NCI-H510A (cell line): ENCODE measurements at regions not wholly inside any gene's neighbourhood (a gene's known extent, or its start where the extent isn't known, plus 50 kb on each side); places are given as distances from the start of the nearest gene placed in this dataset.

Source experiments
- DNase-seq: peaks from one replicate; lab custom pipeline; 2025; lab: John Stamatoyannopoulos, UW

- DNase-seq, result no peak
These were observed 186.4 kb upstream of the ZBED5 start for GRCh38 chr11:11044137-11044855.

DNA sequence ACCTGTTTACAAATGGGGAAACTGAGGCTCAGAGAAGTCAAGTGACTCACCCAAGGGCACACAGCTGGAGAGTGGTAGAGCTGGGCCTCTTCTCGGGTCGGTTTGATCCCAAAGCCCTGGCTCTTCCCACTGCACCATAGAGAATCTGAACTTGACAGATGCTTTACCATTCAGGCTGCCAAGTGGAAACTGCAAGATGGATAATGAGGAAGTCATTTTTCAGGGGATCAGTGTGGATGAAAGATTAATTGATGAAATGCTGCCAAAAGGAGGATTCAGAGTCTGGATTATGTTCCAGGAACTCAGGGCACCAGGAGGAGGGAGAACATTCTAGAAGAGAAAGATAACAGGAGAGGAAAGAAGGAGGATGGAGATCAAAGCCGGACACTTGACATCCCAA is 185.9 kb upstream of the ZBED5 start:
- DNase-seq, result no peak

GRCh38 chr11:11039208-11039965 is 181.5 kb upstream of the ZBED5 start:
- DNase-seq, result no peak

- no peak for DNase-seq
These were observed 180.9 kb upstream of the ZBED5 start for GRCh38 chr11:11038782-11039181.

DNA sequence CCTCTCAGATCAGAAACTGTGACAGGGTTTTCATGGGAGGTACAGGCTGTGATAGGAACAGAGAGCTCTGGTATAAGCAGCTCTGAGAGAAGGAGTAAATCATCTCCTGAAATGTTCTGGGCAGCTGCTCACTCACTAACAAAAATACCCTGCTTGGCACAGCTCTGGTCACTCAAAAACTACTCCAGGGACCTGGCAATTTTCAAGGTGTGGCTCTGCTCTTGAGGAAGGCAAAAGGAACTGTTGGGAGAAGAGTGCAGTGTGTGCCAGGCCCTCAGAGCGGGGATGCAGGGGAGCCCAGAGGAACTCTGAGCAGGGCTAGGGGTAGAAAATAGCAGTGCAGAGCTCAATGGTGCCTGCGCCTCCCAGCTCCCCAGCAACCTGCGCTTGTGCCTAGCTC is 180.5 kb upstream of the ZBED5 start:
- no peak for DNase-seq

DNA sequence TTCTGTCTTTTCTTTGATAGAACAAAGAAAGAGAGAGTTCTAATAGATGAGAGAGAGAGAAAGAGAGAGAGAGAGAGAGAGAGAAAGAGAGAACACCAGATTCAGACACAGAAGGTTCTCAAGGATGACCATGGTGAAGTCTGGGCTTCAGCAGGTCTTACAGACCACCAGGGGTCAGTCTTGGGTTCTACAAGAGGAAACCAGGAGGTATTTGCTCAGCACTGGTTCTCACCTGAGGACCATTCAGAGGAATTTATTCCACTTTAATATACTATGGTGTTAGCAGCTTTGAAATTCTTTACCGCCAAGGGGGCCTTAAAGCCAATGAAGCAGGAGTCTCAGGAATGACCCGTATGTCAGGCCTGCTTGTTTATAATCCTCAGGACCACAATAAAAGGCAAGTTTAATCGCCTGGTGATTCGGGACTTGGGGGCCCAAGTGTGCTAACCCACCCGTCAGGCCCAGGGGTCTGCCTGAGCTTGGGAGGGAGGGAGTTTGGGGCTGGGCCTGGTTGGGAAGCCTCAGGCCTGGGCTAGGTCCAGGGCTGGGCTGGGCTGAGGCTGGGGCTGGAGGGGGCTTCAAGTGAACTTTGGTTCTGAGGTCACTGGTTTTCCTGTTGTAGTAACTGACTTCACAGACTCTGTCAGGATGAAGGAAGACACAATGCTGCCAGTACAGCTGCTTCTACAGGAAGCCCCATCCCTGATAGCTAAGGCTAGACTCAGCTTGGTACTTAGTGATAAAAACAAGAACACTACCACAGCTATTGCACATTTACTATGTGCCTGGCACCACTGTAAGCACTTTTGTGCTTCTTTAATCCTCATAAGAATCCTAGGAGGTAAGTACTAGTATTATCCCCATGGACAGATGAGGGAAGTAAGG is 179.2 kb upstream of the ZBED5 start:
- peak; percentile 53 for DNase-seq

GRCh38 chr11:11036185-11036847 is 178.5 kb upstream of the ZBED5 start:
- no peak for DNase-seq

GRCh38 chr11:11035331-11035730 is 177.5 kb upstream of the ZBED5 start:
- DNase-seq, result no peak

DNA sequence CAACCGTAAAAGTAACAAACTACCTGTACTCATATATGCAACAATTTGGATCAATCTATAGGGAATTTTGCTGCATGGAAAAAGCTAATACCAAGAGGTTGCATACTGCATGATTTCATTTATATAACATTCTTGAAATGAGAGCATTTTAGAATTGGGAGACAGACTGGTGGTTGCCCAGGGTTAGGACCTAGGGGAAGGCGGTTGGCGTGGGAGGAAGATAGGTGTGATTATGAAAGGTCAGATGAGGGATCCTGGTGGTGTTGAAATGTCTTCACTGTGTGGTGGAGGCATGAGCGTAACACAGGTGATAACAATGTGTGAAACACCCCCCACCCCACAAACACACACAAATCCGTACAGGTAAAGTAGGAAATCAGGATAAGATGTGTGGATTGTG is 176.6 kb upstream of the ZBED5 start:
- DNase-seq, result no peak

DNA sequence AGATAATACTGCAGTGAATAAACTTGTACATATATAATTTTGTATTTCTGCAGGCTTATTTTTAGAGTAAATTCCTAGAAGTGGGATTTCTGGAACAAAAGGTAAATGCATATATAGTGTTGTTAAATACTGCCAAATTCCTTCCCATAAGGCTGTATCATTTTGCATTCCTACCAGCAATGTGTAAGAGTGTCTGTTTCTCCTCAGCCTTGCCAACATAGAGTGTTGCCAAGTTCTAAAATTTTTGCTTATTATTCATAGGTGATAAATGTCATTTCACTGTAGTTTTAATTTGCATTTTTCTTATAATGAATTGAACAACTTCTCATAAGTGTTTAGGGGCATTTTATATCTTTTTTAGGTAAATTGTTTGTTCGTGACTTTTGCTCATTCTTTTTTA is 174.2 kb upstream of the ZBED5 start:
- DNase-seq, result no peak

DNA sequence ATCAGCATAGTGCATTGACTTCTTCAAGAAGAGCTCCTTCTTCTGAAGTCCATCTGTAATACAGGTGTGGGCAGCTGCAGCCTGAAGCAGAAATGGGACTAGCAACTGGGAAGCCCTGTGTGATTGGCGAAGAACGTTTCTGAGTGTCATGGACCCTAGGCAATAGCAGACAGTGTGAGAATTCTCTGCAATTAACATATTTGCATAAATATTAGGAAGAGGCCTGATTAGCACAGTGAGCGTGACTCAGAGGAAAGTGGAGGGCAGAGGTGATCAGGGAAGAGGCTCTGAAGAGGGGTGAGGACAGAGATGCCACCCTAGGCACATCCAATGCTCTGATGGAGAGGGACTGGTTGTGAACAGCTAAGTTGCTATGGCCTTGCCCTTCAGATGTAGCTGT is 171.2 kb upstream of the ZBED5 start:
- no peak for DNase-seq

DNA sequence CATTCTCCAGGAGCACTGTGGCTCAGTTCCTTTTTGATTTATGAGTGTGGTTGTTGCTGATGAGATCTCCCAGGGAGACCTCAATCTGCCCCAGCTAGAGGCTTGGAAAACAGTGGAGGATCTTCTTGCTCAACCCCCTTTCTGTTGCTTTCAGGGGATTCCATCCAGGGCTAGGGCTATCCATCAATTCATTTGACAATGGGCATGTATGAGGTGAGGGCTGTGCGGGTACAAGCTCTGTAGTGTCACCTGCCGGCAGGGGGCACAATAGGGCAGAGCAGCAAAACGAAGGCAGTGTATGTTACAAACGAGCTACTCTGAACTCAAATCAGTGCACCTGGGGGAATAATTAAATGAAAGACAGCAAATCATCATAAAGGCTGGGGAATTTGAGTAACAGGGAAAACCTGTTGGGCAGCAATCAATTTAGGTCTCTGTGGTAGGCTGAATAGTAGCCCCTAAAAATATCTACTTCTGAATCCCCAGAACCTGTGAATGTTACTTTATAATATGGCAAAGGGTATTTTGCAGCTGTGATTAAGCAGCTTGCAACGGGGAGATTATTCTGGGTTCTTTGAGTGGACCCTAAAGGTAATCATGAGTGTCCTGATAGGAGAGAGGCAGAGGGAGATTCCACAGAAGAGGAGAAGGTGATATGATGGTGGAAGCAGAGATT is 170.3 kb upstream of the ZBED5 start:
- no peak for DNase-seq

DNA sequence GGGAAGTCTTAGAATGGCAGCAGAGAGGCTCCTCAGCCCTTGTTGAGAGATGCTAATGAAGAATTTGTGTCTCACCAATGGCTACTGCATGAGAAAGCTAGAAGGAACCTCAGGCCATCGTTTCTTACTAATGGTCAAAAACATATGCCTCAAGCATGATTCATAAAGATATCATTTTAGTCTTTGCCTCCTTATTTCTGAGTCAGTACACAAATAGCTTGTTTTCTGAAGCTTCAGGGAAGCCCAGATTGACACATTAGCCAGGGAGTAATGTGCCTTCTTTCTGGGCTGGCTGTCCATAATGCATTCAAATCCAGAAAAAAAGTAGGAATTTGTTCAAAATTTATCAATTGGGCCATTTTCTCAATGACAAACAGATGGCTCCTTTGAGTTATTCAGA is 169.4 kb upstream of the ZBED5 start:
- no peak for DNase-seq

GRCh38 chr11:11025087-11025486 is 167.2 kb upstream of the ZBED5 start:
- DNase-seq, result no peak

DNA sequence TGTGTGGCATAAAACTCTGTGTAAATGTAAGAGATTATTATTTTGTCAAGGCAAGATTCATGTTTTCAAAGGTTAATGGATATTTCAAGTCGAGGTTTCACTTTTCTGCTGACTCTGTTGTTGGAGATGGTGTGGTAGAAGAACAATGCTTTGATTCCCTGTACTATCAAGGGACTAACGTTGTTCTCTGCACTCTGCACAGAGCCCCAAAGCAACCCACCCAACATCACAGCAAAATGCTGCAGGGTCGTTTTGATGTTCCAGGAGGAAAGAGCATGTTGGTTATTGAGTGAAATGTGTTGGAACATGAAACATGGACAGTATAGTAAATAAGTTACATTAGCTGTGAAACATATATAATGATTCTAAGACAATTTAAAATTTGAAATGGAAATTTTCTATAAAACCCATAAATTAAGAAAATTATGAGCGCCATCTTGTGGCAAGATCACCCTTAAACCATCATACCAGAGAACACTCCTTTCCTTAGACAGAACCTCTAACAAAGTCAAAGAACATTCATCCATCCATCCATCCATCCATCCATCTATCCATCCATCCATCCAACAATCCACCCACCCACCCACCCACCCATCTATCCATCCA is 164.4 kb upstream of the ZBED5 start:
- DNase-seq, result no peak

DNA sequence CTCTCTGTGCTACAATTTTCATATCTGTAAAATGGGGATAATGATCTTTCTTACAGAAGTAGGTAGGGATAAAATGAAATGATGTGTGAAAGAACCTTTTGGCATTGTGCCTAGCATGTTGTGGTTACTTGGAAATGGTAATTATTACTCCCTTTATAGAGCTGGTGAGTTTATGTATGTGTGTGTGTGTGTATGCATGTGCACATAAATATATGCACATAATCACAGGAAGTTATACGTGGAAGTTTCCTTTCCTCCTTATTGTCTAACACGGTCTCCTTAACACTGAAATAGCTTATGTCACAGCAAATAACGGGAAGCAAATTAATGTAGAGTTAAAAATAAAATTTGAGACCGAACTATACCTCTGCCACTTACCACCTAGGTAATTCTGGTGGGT is 163.7 kb upstream of the ZBED5 start:
- DNase-seq, result no peak

DNA sequence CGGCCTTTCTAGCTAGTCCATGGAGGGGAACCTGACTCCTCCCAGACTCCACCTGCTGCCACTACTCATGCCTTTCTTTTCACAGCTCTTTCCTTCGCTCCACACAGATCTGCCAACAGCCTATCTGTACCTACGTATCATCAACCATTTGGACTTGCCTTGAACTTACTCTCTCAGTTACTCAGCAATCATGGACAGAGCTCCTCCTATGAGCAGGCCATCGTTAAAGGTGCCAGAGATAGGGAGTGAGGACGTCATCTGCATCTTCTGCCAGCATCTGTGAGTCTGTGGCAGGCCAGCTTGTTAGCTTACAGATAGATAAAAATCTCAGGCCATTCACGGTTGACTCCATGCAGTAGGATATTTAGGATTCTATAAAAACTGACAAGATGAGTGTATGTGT is 162.9 kb upstream of the ZBED5 start:
- no peak for DNase-seq

GRCh38 chr11:11020219-11020726 is 162.4 kb upstream of the ZBED5 start:
- no peak for DNase-seq

GRCh38 chr11:11016943-11017342 is 159.1 kb upstream of the ZBED5 start:
- no peak for DNase-seq

DNA sequence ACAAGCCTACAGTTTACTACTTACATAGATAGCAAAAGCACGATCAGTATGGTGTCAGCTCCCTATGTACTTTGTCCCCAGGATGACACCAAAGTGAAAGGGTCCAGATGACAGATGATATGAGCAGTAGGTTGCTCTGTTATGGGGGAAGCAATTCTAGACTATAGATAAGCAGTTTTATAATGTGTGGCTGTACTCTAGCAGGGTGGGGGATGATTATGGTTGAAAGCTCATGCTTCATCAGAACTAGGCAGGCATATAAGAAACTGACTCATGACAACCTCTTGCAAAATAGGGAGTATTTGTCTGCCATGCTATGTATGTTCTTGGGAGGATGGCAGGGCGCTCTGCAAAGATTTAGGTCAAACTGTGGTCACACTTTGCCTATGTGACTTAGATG is 158.2 kb upstream of the ZBED5 start:
- DNase-seq, result no peak

- no peak for DNase-seq
These were observed 153.8 kb upstream of the ZBED5 start for GRCh38 chr11:11011617-11012016.
